Retinal pigment epithelial cell (primary cell): ENCODE measurements at regions not wholly inside any gene's neighbourhood (a gene's known extent, or its start where the extent isn't known, plus 50 kb on each side); places are given as distances from the start of the nearest gene placed in this dataset.

Experiments
- DNase-seq: peaks from one replicate; pipeline ENCODE4 v3.0.0-alpha.2; 2010; ENCODE audit warnings: low read depth
- H3K4me3 ChIP-seq: 2 replicates; pipeline ENCODE4 v1.5.1; 2011; ENCODE audit warnings: mild to moderate bottlenecking, low read length, control low read depth, moderate library complexity
- CTCF ChIP-seq: conservative IDR thresholded peaks from 2 replicates; pipeline ENCODE4 v1.5.1; 2011; ENCODE audit warnings: low read depth, low read length, control low read depth, inconsistent platforms

- DNase-seq: no peak
- TF ChIP-seq CTCF: no peak
- H3K4me3 ChIP-seq: no peak overlapping the region
Observed at GRCh38 chr2:181264441-181264840, 192.7 kb upstream of the ITGA4 start.

- DNase-seq: no peak
- H3K4me3 ChIP-seq: no peak overlapping the region
- TF ChIP-seq CTCF: no peak
Observed at GRCh38 chr2:181266614-181267013, 190.6 kb upstream of the ITGA4 start.

GRCh38 chr2:181268174-181268867 lies 188.9 kb upstream of the ITGA4 start:
- DNase-seq: no peak
- no peak overlapping the region for H3K4me3 ChIP-seq
- TF ChIP-seq CTCF: no peak

- DNase-seq: no peak
- no peak overlapping the region for H3K4me3 ChIP-seq
- TF ChIP-seq CTCF: no peak
Observed at GRCh38 chr2:181273986-181274385, 183.2 kb upstream of the ITGA4 start.

GRCh38 chr2:181275643-181276070 lies 181.5 kb upstream of the ITGA4 start:
- no peak for TF ChIP-seq CTCF
- H3K4me3 ChIP-seq: no peak overlapping the region
- DNase-seq: no peak

GRCh38 chr2:181281206-181281832 lies 175.9 kb upstream of the ITGA4 start:
- no peak for TF ChIP-seq CTCF
- H3K4me3 ChIP-seq: no peak overlapping the region
- no peak for DNase-seq

GRCh38 chr2:181285116-181285515 lies 172.1 kb upstream of the ITGA4 start:
- TF ChIP-seq CTCF: no peak
- DNase-seq: no peak
- no peak overlapping the region for H3K4me3 ChIP-seq
